Occipital lobe (tissue), 1 donor: ENCODE measurements at regions not wholly inside any gene's neighbourhood (a gene's known extent, or its start where the extent isn't known, plus 50 kb on each side); places are given as distances from the start of the nearest gene placed in this dataset.
"Not testable (repeated sequence)": the region's sequence is repeated elsewhere in the genome, so short reads cannot be mapped to it uniquely, and the experiment has no call there.

ENCODE experiments used
- DNase-seq: peaks from one replicate; lab custom pipeline; 2025; lab: John Stamatoyannopoulos, UW

DNA sequence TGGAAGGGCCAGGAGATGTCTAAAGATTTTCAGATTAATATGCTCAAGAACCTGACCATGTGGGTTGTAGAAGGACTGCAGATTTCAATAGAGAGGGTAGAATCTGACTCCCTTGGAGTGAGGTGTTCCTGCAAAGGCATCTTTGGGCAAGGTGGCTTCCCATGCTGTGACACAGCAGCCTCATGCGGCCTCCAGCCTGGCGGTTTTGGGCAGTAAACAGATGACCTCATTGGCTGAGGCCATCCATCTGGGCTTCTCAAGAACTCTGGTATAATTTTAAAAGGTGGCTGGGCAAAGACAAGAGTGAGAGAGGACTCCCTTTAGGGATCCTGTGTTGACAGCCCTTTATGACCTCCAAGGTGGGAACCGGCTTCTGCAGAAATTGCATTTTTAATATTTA lies 90.3 kb upstream of the ERCC6L2 start:
- no peak for DNase-seq

- DNase-seq: no peak
Observed at GRCh38 chr9:95784318-95784717, 91.2 kb upstream of the ERCC6L2 start.

DNA sequence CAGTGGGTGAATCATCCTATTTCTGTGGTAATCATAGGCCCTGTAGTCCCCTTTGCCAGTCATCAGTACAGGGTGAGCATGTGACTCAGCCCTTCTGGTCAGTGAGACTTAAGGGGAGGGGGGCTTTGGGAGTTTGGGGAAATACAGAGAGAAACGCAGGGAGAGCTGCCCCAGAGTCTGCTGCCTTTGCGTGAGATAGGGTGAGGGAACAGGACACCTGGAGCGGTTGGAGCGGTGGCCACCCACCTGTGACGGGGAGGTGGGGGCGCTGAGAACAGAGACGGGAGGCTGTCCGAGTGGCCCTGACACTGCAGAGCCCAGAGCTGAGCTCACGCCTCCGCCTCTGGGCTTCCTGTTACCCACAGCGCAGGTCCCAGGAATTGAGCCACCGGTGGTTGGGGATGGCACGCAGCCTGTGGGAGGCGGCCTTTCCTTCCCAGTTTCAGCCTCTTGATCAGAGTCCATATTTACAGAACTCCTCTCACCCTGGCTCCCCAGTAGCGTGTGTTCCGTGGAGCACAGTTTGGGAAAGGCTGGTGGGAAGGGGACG lies 92.0 kb upstream of the ERCC6L2 start:
- no peak for DNase-seq

DNA sequence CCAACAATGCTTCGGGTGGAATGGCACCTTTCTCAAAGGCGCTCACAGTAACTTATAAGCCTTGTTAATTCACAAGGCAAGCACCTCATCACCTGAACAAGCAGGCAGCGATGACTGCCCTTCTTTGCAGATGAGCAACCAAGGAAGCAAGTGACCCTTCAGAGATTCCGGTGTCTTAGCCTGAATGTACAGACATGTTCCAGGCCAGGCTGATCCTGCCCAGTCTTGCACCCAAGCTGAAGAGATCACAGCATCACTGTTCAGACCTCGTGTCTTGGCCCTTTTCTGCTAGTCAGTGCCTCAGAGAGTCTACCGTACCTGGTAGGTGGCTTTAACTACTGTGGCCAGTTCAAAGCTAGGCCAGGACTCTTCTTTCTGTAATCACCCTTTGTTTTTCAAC lies 94.7 kb upstream of the ERCC6L2 start:
- no peak for DNase-seq

GRCh38 chr9:95780121-95780520 lies 95.4 kb upstream of the ERCC6L2 start:
- DNase-seq: no peak

DNA sequence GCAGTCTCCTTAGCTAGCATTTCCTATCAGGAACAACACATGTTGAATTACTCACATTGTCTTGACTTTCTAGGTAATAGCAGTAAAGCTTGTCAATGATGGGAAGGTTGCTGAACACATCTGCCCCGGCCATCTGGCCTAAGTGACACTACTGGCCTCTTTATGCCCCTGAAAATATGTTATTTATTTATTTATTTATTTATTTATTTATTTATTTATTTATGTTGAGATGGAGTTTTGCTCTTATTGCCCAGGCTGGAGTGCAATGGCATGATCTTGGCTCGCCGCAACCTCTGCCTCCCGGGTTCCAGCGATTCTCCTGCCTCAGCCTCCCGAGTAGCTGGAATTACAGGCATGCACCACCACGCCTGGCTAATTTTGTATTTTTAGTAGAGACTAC lies 95.9 kb upstream of the ERCC6L2 start:
- not testable (repeated sequence) for DNase-seq

DNA sequence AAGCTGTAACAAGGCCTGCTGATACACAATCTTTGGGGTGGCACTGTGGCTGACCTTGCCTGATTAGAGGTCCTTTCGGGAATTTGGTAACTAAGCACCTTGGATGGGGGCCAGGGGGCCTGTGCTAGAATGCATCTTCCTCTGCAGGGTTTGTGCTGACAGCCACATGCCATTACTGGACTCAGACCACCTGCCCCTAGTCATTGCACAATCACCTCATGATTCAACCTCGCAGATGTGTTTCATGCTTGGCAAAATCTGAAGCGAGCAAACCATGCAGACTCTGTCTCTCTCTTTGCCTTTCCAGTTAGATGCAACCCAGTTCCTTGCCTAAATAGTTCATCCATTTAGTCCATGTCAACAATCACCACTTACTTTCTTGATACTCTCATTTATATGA lies 96.5 kb upstream of the ERCC6L2 start:
- DNase-seq: no peak

DNA sequence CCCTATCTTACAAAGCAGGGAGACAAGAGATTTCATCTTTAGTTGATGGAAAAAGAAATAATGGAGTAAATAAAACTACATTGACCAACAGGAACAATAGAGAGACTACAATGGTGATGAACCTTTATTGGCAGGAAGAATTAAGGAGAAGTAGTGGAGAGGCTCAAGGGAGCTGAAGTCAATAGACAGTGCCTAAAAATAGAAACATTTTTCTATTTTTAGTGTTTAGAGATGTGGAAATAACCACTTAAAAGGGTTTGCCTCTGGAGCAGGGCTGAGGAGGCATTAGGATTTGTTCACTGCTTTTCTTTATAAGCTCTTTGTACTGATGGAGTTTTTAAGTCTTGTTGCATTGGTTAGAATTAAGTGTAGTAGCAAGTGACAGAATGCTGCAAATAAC lies 98.4 kb upstream of the ERCC6L2 start:
- DNase-seq: no peak

DNA sequence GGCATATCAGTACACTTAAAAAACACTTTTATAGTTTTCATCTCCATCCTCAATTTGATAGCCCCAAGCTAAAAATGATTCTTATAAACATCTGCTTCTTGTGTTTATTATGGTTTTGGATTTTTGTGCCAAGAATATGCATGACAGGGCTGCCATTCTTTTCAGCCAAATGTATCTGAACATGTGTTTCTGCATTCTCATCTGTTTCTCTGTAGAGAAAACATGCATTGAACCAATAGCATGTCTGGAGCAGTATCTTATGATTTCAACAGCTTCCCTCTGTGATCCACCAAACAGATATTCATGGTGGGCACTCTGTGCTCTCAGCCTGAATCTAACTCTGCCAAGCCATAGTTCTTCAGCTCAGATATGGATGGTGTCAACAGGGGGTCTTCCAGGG lies 99.3 kb upstream of the ERCC6L2 start:
- no peak for DNase-seq

GRCh38 chr9:95775191-95775590 lies 100.3 kb upstream of the ERCC6L2 start:
- DNase-seq: no peak

DNA sequence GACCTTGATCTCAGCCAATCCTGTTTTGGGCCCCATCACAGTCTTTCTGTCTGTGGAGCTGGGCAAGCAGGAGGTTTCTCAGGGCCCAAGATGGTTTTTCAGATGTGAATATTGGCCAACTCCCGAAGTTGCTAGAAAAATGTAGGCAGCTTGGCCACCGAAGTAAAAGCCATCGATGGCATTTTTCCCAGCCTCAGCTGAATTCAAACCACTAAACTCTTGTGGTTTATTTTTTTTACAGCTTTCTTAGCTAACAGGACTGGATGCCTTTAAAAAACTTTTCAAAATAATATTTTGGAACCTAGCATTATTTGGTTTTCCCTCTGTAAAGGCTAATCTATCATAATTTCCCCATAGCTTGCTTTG lies 102.5 kb upstream of the ERCC6L2 start:
- DNase-seq: no peak

- no peak for DNase-seq
Observed at GRCh38 chr9:95772320-95773052, 103.0 kb upstream of the ERCC6L2 start.

GRCh38 chr9:95771556-95772246 lies 103.8 kb upstream of the ERCC6L2 start:
- peak; percentile 34 for DNase-seq

DNA sequence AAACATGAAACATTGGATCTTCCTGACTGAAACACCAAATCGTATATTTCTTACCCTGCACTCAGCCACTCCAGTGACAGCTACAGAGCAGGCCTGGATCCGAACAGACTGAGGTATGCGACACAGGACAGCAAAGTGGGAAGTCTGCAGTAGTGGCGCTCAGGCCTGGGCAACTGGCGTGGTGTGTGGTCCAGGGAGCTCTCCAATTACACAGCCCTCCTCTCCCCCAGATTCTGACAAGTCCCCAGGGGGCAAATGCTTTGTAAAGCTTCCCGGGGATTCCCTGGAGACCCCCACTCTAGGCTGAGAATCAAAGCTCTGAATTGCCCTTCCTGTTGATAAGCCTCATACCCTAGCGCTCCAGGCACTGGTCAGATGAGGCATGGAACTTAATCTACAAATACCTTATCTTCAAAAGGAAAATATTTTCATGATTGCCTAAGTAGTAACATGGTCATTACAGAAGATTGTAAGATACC lies 104.8 kb upstream of the ERCC6L2 start:
- DNase-seq: no peak

DNA sequence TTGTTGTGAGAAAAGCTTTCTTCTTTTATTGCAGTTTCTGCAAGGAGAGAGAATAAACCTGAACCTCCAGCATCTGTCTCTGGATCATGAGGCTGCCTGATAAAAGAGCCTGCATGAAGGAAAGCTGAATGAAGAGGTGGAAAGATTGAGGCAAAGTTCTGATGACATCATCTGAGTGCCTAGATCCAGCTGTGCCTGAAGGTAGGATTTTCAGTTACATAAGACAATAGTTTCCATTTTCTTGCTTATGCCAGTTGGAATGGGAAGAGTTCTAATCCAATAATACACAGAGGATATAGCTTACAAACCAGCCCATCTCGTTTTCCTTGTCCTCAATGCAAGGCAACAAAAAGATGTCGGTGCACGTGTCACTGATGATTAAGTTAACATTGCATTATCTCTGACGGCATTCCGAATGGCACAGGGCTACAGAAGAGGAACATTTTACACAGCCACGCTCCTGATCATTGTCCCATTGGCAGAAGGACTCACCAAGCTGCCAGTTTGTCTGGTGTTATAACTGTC lies 105.5 kb upstream of the ERCC6L2 start:
- no peak for DNase-seq

DNA sequence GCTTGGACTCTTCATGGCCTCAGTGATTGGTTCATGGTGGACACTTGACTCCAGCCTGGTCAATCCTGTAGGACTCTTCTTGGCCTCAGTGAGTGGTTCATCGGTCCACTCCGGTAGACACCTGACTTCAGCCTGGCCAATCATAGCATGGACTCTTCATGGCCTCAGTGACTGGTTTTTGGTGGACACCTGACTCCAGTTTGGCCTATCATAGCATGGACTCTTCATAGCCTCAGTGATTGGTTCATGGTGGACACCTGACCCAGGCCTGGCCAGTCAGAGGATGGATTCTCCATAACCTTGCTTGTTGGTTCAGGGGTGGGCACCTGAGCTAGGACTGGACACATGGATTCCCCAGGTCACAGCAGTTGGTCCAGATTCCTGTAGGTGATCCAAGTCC lies 106.0 kb upstream of the ERCC6L2 start:
- DNase-seq: no peak

DNA sequence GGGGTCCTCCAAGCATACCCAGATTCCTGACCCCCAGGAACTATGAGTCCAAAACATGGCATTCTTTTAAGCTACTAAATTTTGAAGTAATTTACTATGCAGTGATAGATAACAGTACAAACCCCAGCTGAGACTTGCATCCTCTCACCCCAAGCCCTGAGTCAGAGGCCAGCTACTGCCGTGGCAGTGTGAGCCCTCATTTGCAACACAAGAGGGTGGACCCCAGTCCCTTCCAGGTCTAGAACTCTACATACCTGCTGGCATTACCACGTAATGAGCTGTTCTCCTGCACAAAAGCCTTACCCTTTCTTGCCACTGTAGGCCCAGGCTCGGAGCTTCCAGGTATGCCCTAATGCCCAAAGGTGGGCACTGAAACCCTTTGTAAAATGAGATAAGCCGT lies 108.6 kb upstream of the ERCC6L2 start:
- DNase-seq: no peak

DNA sequence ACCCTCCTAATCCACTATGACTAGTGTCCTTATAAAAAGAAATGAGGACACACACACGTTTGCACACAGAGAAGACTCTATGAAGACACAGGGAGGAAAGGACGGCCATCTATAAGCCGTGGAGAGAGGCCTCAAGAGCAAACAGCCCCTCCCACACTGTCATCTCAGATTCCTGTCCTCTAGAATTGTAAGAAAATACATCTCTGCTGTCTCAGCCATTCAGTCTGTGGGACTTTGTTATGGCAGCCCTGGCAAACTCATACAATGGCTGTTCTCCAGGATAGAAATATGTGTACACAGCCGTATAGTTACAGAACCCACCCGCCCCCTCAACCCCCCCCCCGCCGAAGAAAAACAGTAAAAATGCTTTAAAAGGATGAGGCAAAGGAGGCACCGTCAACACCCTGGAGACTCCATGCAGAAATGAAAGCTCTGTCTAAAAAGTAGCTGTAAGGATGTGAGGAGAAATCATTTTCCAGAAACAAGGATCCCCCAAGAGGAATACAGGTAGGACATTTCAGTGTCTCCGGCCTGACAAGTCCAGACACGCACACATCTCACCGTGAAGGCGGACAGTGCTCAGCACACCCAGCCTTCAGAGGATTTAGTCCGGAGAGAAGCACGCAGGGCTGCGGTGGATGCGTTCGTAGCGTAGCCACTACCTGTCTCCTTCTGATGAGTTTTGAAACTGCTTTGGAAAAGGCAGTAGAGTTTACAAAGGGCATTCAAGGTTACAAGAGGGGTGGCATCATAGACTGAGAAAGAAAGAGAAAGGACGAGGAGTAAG lies 110.8 kb upstream of the ERCC6L2 start:
- no peak for DNase-seq

DNA sequence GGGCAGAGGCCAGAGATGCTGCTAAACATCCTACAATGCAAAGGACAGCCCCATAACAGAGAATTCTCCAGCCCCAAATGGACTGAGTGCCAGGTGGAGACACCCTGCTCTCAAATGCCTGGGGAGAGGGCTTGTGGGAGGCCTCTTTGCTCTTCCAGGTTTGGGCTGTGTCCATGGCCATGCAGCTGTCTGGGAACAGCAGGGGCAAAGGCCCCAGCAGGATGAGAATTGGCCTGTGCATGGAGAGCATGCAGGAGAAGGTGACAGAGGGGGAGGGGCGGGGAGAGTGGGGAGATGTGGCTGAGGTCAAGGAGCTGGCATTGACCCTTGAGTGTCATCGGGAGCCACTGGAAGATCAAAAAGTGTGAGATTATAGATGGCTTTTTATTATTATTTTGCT lies 111.5 kb upstream of the ERCC6L2 start:
- no peak for DNase-seq

DNA sequence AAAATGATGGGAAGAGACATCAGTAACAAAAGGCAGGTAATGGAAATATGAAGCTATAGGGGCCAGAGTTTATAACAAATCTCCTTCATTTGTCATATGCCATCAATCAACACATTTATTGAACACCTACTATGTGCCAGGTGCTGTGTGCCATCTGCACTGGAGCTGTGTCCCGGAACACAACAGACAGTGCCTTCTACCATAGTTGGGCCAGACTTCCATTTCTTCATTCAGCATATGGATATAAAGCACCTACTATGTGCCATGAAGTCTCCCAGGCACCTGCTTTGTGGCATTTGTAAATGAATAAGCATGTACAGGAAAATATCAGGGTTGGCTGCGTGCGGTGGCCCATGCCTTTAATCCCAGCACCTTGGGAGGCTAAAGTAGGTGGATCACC lies 112.5 kb upstream of the ERCC6L2 start:
- DNase-seq: no peak

GRCh38 chr9:95762322-95762721 lies 113.2 kb upstream of the ERCC6L2 start:
- DNase-seq: no peak

- DNase-seq: no peak
Observed at GRCh38 chr9:95760791-95761190, 114.7 kb upstream of the ERCC6L2 start.
